ENCODE measurements at regions not wholly inside any gene's neighbourhood (a gene's known extent, or its start where the extent isn't known, plus 50 kb on each side); places are given as distances from the start of the nearest gene placed in this dataset.
"Not testable (repeated sequence)": the region's sequence is repeated elsewhere in the genome, so short reads cannot be mapped to it uniquely, and the experiment has no call there.

GRCh38 chr11:55431541-55431940 lies 63.8 kb downstream of the OR4A15 start:
- intact Hi-C loops (cut with DNase I); ATAC-seq; H3K36me3 ChIP-seq; H3K9me3 ChIP-seq; DNase-seq; H3K27ac ChIP-seq; FAIRE-seq; H3K4me1 ChIP-seq; H3K27me3 ChIP-seq; H3K4me3 ChIP-seq: not testable (repeated sequence)
- WGBS, 2 donors: 44 to 52% methylated on average over 3 of the region's 3 CpGs

GRCh38 chr11:55457641-55458040 lies 89.9 kb downstream of the OR4A15 start:
- Histone ChIP-seq H3K9me3 (no peaks in the 10 kb centered on the region), H3K4me1 (no peaks in the 10 kb centered on the region), H3K27me3 (no peaks in the 10 kb centered on the region), H3K4me3 (no peak overlapping the region), H3K27ac (no peak overlapping the region), H3K36me3 (no peaks in the 10 kb centered on the region)
- ATAC-seq (no peak), FAIRE-seq (no peak), DNase-seq (no peak)
- intact Hi-C loops (cut with DNase I): no loop called here
- TF ChIP-seq CTCF (IDR thresholded peaks at IDR 0.05): no peak
- 4 to 15% methylated on average over 2 of the region's 2 CpGs for WGBS, 2 donors

- intact Hi-C loops (cut with DNase I); ATAC-seq; FAIRE-seq; H3K27ac ChIP-seq; H3K27me3 ChIP-seq; H3K4me1 ChIP-seq; DNase-seq; H3K9me3 ChIP-seq; H3K4me3 ChIP-seq; H3K36me3 ChIP-seq: not testable (repeated sequence)
- 58 to 70% methylated on average over 19 of the region's 19 CpGs for whole genome bisulfite sequencing, 2 donors
These were observed 92.1 kb downstream of the OR4A15 start for GRCh38 chr11:55459871-55460270.

GRCh38 chr11:55474321-55474720 lies 79.9 kb upstream of the OR4C15 start:
- no peaks in the 10 kb centered on the region for H3K9me3 ChIP-seq
- H3K4me1 ChIP-seq: no peaks in the 10 kb centered on the region
- no peak for FAIRE-seq
- no peaks in the 10 kb centered on the region for H3K36me3 ChIP-seq
- no peak for TF ChIP-seq CTCF (IDR thresholded peaks at IDR 0.05)
- WGBS, 2 donors: 38 to 66% methylated on average over 2 of the region's 2 CpGs
- no peaks in the 10 kb centered on the region for H3K27me3 ChIP-seq
- no peak overlapping the region for H3K4me3 ChIP-seq
- no peak for DNase-seq
- intact Hi-C loops (cut with DNase I): no loop called here
- ATAC-seq: no peak
- no peak overlapping the region for H3K27ac ChIP-seq

GRCh38 chr11:55481416-55481815 lies 72.9 kb upstream of the OR4C15 start:
- Histone ChIP-seq H3K4me3 (no peak overlapping the region), H3K36me3 (no peaks in the 10 kb centered on the region), H3K4me1 (no peaks in the 10 kb centered on the region), H3K27me3 (no peaks in the 10 kb centered on the region), H3K9me3 (no peaks in the 10 kb centered on the region), H3K27ac (no peak overlapping the region)
- ATAC-seq (no peak), DNase-seq (no peak), FAIRE-seq (no peak)
- TF ChIP-seq CTCF (IDR thresholded peaks at IDR 0.05): no peak
- intact Hi-C loops (cut with DNase I): loop anchor here in 1 of 3 donors (10.0 kb wide), 1 partner anchor 57 kb away; no protein-coding TSS in a partner anchor
- 46 to 75% methylated on average over 1 of the region's 1 CpG for WGBS, 2 donors

- 33 to 40% methylated on average over 5 of the region's 5 CpGs for WGBS, 2 donors
- Histone ChIP-seq H3K27me3 (no peaks in the 10 kb centered on the region), H3K27ac (no peak overlapping the region), H3K9me3 (no peaks in the 10 kb centered on the region), H3K4me1 (no peaks in the 10 kb centered on the region), H3K4me3 (no peak overlapping the region), H3K36me3 (no peaks in the 10 kb centered on the region)
- DNase-seq: peak in 1 of 6 donors; percentile 26
- no peak for FAIRE-seq
- no peak for TF ChIP-seq CTCF (IDR thresholded peaks at IDR 0.05)
- no peak for ATAC-seq
- intact Hi-C loops (cut with DNase I): no loop called here
These were observed 57.2 kb upstream of the OR4C15 start for GRCh38 chr11:55497068-55497467.

All from pancreas (tissue), 10 donors.